Muscle layer of colon (tissue), 2 donors: ENCODE measurements at regions not wholly inside any gene's neighbourhood (a gene's known extent, or its start where the extent isn't known, plus 50 kb on each side); places are given as distances from the start of the nearest gene placed in this dataset.

ENCODE experiments used
- H3K27ac ChIP-seq: one replicate; pipeline ENCODE4 v1.7.0; 2013; ENCODE audit warnings: low read depth, mild to moderate bottlenecking, low read length, moderate library complexity
- H3K27me3 ChIP-seq, 2 donors: one replicate each; pipeline ENCODE4 v1.7.0; 2013; ENCODE audit warnings: low read length in 2 of 2, mild to moderate bottlenecking in 2 of 2; ENCODE audit not compliant: insufficient read depth in 2 of 2, control insufficient read depth in 1 of 2
- H3K36me3 ChIP-seq: one replicate; pipeline ENCODE4 v1.7.0; 2013; ENCODE audit warnings: mild to moderate bottlenecking, low read length; ENCODE audit not compliant: insufficient read depth
- H3K4me1 ChIP-seq: one replicate; pipeline ENCODE4 v1.7.0; 2013; ENCODE audit warnings: mild to moderate bottlenecking, low read length; ENCODE audit not compliant: insufficient read depth
- H3K4me3 ChIP-seq, 2 donors: one replicate each; pipeline ENCODE4 v1.7.0; 2013; ENCODE audit warnings: low read length in 2 of 2, low read depth in 1 of 2, mild to moderate bottlenecking in 1 of 2, moderate library complexity in 1 of 2
- H3K9ac ChIP-seq: one replicate; pipeline ENCODE4 v1.7.0; 2013; ENCODE audit warnings: low read length
- H3K9me3 ChIP-seq: one replicate; pipeline ENCODE4 v1.7.0; 2013; ENCODE audit warnings: mild to moderate bottlenecking, low read length
- donor health status: abdominal sarcoma.
- donor health status: Adenocarcinoma of cecum.

GRCh38 chr12:84596266-84596665 is 316.3 kb downstream of the SLC6A15 start:
- no peak overlapping the region for H3K27ac ChIP-seq
- H3K4me3 ChIP-seq = no peak overlapping the region
- H3K9ac ChIP-seq = no peak overlapping the region
- no peaks in the 10 kb centered on the region for H3K27me3 ChIP-seq
- no peaks in the 10 kb centered on the region for H3K9me3 ChIP-seq
- H3K4me1 ChIP-seq = no peaks in the 10 kb centered on the region
- no peaks in the 10 kb centered on the region for H3K36me3 ChIP-seq

DNA sequence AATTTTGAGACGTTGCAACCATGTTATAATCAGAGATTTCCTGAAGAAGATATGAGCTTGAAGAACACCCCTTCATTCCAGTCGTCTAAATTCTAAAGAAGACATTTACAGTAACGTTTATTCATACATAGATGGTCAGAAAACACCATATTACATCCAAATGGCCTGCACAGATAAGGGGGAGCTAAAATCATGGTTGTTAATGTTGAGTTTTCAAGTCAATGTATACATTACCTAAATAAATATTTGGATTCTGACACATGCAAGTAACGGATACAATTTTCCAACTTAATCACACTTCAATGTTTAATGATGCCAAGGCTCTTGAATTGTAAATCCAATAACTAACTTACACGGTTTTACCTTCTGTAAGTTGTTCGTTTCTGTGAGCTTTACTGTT is 318.4 kb downstream of the SLC6A15 start:
- no peaks in the 10 kb centered on the region for H3K27me3 ChIP-seq
- H3K4me3 ChIP-seq = no peak overlapping the region
- H3K9ac ChIP-seq = no peak overlapping the region
- no peaks in the 10 kb centered on the region for H3K9me3 ChIP-seq
- H3K4me1 ChIP-seq = no peaks in the 10 kb centered on the region
- H3K36me3 ChIP-seq = no peaks in the 10 kb centered on the region
- H3K27ac ChIP-seq = no peak overlapping the region

GRCh38 chr12:84585776-84586395 is 326.7 kb downstream of the SLC6A15 start:
- Histone ChIP-seq H3K27ac (no peak overlapping the region), H3K4me3 (no peak overlapping the region), H3K36me3 (no peaks in the 10 kb centered on the region), H3K9ac (no peak overlapping the region), H3K9me3 (no peaks in the 10 kb centered on the region), H3K4me1 (no peaks in the 10 kb centered on the region), H3K27me3 (no peaks in the 10 kb centered on the region)

- Histone ChIP-seq H3K4me1 (no peaks in the 10 kb centered on the region), H3K27me3 (no peaks in the 10 kb centered on the region), H3K9me3 (no peaks in the 10 kb centered on the region), H3K36me3 (no peaks in the 10 kb centered on the region), H3K4me3 (no peak overlapping the region), H3K9ac (no peak overlapping the region), H3K27ac (no peak overlapping the region)
Measured at GRCh38 chr12:84572196-84572595, 340.4 kb downstream of the SLC6A15 start.

GRCh38 chr12:84562331-84562730 is 350.3 kb downstream of the SLC6A15 start:
- Histone ChIP-seq H3K4me1 (no peaks in the 10 kb centered on the region), H3K9me3 (no peaks in the 10 kb centered on the region), H3K9ac (no peak overlapping the region), H3K27me3 (no peaks in the 10 kb centered on the region), H3K27ac (no peak overlapping the region), H3K36me3 (no peaks in the 10 kb centered on the region), H3K4me3 (no peak overlapping the region)

- no peak overlapping the region for H3K27ac ChIP-seq
- no peaks in the 10 kb centered on the region for H3K4me1 ChIP-seq
- no peaks in the 10 kb centered on the region for H3K27me3 ChIP-seq
- no peaks in the 10 kb centered on the region for H3K36me3 ChIP-seq
- H3K9ac ChIP-seq = no peak overlapping the region
- H3K9me3 ChIP-seq = no peaks in the 10 kb centered on the region
- no peak overlapping the region for H3K4me3 ChIP-seq
Measured at GRCh38 chr12:84561351-84561750, 351.2 kb downstream of the SLC6A15 start.

GRCh38 chr12:84554199-84554723 is 358.3 kb downstream of the SLC6A15 start:
- Histone ChIP-seq H3K9ac (no peak overlapping the region), H3K9me3 (no peaks in the 10 kb centered on the region)

GRCh38 chr12:84553331-84554117 is 359.1 kb downstream of the SLC6A15 start:
- Histone ChIP-seq H3K27me3 (no peaks in the 10 kb centered on the region), H3K9me3 (no peaks in the 10 kb centered on the region), H3K27ac (no peak overlapping the region), H3K9ac (no peak overlapping the region), H3K4me1 (no peaks in the 10 kb centered on the region), H3K4me3 (no peak overlapping the region), H3K36me3 (no peaks in the 10 kb centered on the region)

More at GRCh38 chr12:84554199-84554723, 358.3 kb downstream of the SLC6A15 start:
- Histone ChIP-seq H3K27ac (no peak overlapping the region), H3K36me3 (no peaks in the 10 kb centered on the region), H3K4me1 (no peaks in the 10 kb centered on the region), H3K27me3 (no peaks in the 10 kb centered on the region), H3K4me3 (no peak overlapping the region)

- no peak overlapping the region for H3K27ac ChIP-seq
- H3K4me1 ChIP-seq = no peaks in the 10 kb centered on the region
- no peaks in the 10 kb centered on the region for H3K9me3 ChIP-seq
- no peak overlapping the region for H3K4me3 ChIP-seq
- H3K36me3 ChIP-seq = no peaks in the 10 kb centered on the region
- H3K9ac ChIP-seq = no peak overlapping the region
- no peaks in the 10 kb centered on the region for H3K27me3 ChIP-seq
Measured at GRCh38 chr12:84551373-84551772, 361.2 kb downstream of the SLC6A15 start.

GRCh38 chr12:84550518-84550917 is 362.1 kb downstream of the SLC6A15 start:
- H3K27me3 ChIP-seq = no peaks in the 10 kb centered on the region
- no peaks in the 10 kb centered on the region for H3K4me1 ChIP-seq
- no peak overlapping the region for H3K4me3 ChIP-seq
- no peaks in the 10 kb centered on the region for H3K36me3 ChIP-seq
- no peak overlapping the region for H3K9ac ChIP-seq
- H3K27ac ChIP-seq = no peak overlapping the region
- no peaks in the 10 kb centered on the region for H3K9me3 ChIP-seq

- no peak overlapping the region for H3K9ac ChIP-seq
- no peaks in the 10 kb centered on the region for H3K27me3 ChIP-seq
- no peaks in the 10 kb centered on the region for H3K4me1 ChIP-seq
- H3K27ac ChIP-seq = no peak overlapping the region
- no peaks in the 10 kb centered on the region for H3K9me3 ChIP-seq
- no peak overlapping the region for H3K4me3 ChIP-seq
- no peaks in the 10 kb centered on the region for H3K36me3 ChIP-seq
Measured at GRCh38 chr12:84542289-84542688, 370.3 kb downstream of the SLC6A15 start.
